Fibroblast of pulmonary artery (primary cell): ENCODE measurements at regions not wholly inside any gene's neighbourhood (a gene's known extent, or its start where the extent isn't known, plus 50 kb on each side); places are given as distances from the start of the nearest gene placed in this dataset.

Experiments
- DNase-seq: peaks from one replicate; pipeline ENCODE4 v3.0.0-alpha.2; 2010; ENCODE audit warnings: low read depth
- H3K4me3 ChIP-seq: replicated peaks from 2 replicates; pipeline ENCODE4 v1.5.1; 2011; ENCODE audit warnings: low read depth, mild to moderate bottlenecking, control low read depth, low read length, moderate library complexity
- CTCF ChIP-seq: IDR thresholded peaks from 2 replicates; pipeline ENCODE4 v1.5.1; 2011; ENCODE audit warnings: mild to moderate bottlenecking, control low read depth, low read length, inconsistent platforms; ENCODE audit errors: missing control alignments

GRCh38 chr3:153343988-153344782 lies 182.2 kb downstream of the RAP2B start:
- DNase-seq = peak; percentile 20
- no peak for TF ChIP-seq CTCF
- H3K4me3 ChIP-seq = no peak overlapping the region

- no peak for TF ChIP-seq CTCF
- no peak for DNase-seq
- H3K4me3 ChIP-seq = no peak overlapping the region
These were observed 186.6 kb downstream of the RAP2B start for GRCh38 chr3:153348457-153349107.

GRCh38 chr3:153349108-153349499 lies 187.1 kb downstream of the RAP2B start:
- TF ChIP-seq CTCF = no peak
- H3K4me3 ChIP-seq = no peak overlapping the region
- no peak for DNase-seq

- no peak for TF ChIP-seq CTCF
- no peak overlapping the region for H3K4me3 ChIP-seq
- DNase-seq = peak; percentile 62
These were observed 188.4 kb downstream of the RAP2B start for GRCh38 chr3:153350420-153350819.

GRCh38 chr3:153354641-153355040 lies 192.6 kb downstream of the RAP2B start:
- DNase-seq = peak; percentile 25
- TF ChIP-seq CTCF = no peak
- H3K4me3 ChIP-seq = no peak overlapping the region

GRCh38 chr3:153355559-153355958 lies 193.5 kb downstream of the RAP2B start:
- no peak for DNase-seq
- TF ChIP-seq CTCF = no peak
- H3K4me3 ChIP-seq = no peak overlapping the region

- H3K4me3 ChIP-seq = no peak overlapping the region
- TF ChIP-seq CTCF = no peak
- peak; percentile 42 for DNase-seq
These were observed 194.9 kb downstream of the RAP2B start for GRCh38 chr3:153356908-153357307.
